ENCODE measurements at regions not wholly inside any gene's neighbourhood (a gene's known extent, or its start where the extent isn't known, plus 50 kb on each side); places are given as distances from the start of the nearest gene placed in this dataset.

GRCh38 chr6:134714679-134715078 is 235.2 kb downstream of the ALDH8A1 start:
- H3K4me1 ChIP-seq, result no peaks in the 10 kb centered on the region
- WGBS (ENCODE audit: missing lambda C conversion rate), result 81% methylated on average over 8 of the region's 8 CpGs
- ATAC-seq, result no peak
- CTCF ChIA-PET, result no interaction called here
- no peak overlapping the region for H3K4me2 ChIP-seq
- no peak for FAIRE-seq
- DNase-seq (ENCODE audit: low read depth in 1 of 2, low spot score in 1 of 2), result no peak
- H3K4me3 ChIP-seq, result no peak overlapping the region
- H3K27ac ChIP-seq, result no peak overlapping the region
- no peaks in the 10 kb centered on the region for H3K9me3 ChIP-seq
- TF ChIP-seq TP53 (CRISPR knock-in tag; IDR thresholded peaks at IDR 0.05) (no peak), RNF2 (IDR thresholded peaks at IDR 0.05; ENCODE audit: borderline replicate concordance, low read depth) (no peak), FOXS1 (CRISPR knock-in tag; IDR thresholded peaks at IDR 0.05) (no peak), USF2 (IDR thresholded peaks at IDR 0.05) (no peak), SMC3 (IDR thresholded peaks at IDR 0.05) (no peak), CEBPB (IDR thresholded peaks at IDR 0.05) (no peak), NFE2L2 (conservative IDR thresholded peaks at IDR 0.05; ENCODE audit: low read length) (no peak), HMGXB4 (CRISPR knock-in tag; IDR thresholded peaks at IDR 0.05; ENCODE audit: borderline replicate concordance) (no peak), KDM1A (IDR thresholded peaks at IDR 0.05; ENCODE audit: low read depth) (no peak), HOXB13 (CRISPR knock-in tag; IDR thresholded peaks at IDR 0.05; ENCODE audit: low read depth) (no peak), KDM5A (IDR thresholded peaks at IDR 0.05) (no peak)
- TF ChIP-seq, protein P1, sequence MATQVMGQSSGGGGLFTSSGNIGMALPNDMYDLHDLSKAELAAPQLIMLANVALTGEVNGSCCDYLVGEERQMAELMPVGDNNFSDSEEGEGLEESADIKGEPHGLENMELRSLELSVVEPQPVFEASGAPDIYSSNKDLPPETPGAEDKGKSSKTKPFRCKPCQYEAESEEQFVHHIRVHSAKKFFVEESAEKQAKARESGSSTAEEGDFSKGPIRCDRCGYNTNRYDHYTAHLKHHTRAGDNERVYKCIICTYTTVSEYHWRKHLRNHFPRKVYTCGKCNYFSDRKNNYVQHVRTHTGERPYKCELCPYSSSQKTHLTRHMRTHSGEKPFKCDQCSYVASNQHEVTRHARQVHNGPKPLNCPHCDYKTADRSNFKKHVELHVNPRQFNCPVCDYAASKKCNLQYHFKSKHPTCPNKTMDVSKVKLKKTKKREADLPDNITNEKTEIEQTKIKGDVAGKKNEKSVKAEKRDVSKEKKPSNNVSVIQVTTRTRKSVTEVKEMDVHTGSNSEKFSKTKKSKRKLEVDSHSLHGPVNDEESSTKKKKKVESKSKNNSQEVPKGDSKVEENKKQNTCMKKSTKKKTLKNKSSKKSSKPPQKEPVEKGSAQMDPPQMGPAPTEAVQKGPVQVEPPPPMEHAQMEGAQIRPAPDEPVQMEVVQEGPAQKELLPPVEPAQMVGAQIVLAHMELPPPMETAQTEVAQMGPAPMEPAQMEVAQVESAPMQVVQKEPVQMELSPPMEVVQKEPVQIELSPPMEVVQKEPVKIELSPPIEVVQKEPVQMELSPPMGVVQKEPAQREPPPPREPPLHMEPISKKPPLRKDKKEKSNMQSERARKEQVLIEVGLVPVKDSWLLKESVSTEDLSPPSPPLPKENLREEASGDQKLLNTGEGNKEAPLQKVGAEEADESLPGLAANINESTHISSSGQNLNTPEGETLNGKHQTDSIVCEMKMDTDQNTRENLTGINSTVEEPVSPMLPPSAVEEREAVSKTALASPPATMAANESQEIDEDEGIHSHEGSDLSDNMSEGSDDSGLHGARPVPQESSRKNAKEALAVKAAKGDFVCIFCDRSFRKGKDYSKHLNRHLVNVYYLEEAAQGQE (IDR thresholded peaks at IDR 0.05), result no peak
- POLR2A ChIA-PET, result no interaction called here

- CTCF ChIA-PET, result no interaction called here
- POLR2A ChIA-PET, result no interaction called here
- ATAC-seq, result no peak
- no peak overlapping the region for H3K4me3 ChIP-seq
- FAIRE-seq, result no peak
- H3K4me2 ChIP-seq, result no peak overlapping the region
- H3K27ac ChIP-seq, result no peak overlapping the region
- DNase-seq (ENCODE audit: low read depth in 1 of 2, low spot score in 1 of 2), result no peak
- TF ChIP-seq MYC (IDR thresholded peaks at IDR 0.05; ENCODE audit: borderline replicate concordance, low read length), result no peak
- TF ChIP-seq ZC3H11A (IDR thresholded peaks at IDR 0.05), result no peak
- TF ChIP-seq RARB (CRISPR knock-in tag; IDR thresholded peaks at IDR 0.05), result no peak
- TF ChIP-seq HOXA7 (CRISPR knock-in tag; IDR thresholded peaks at IDR 0.05), result no peak
- TF ChIP-seq JUNB (IDR thresholded peaks at IDR 0.05), result no peak
- no peak for TF ChIP-seq HOXB5 (CRISPR knock-in tag; IDR thresholded peaks at IDR 0.05)
- TF ChIP-seq SMC3 (IDR thresholded peaks at IDR 0.05), result no peak
- no peaks in the 10 kb centered on the region for H3K4me1 ChIP-seq
- H3K9me3 ChIP-seq, result no peaks in the 10 kb centered on the region
- 76% methylated on average over 4 of the region's 4 CpGs for WGBS (ENCODE audit: missing lambda C conversion rate)
Measured at GRCh38 chr6:134714113-134714512, 235.8 kb downstream of the ALDH8A1 start.

DNA sequence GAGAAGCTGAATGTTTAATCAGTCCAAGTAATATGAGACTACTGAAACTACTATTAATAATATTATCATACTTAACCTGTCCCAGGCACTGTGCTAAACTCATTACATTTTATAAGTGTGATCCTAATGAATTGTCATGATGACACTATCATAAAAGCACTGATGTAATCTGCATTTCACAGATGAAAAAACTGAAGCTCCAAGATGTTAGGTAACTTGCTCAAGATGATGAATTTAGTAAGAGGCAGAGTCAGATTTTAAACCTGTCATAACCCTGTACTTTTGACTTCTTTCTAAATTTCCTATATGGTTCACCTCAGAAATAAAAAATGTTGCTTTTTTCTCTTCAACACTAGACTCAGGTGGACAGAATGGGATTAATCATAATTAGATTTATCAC is 237.6 kb downstream of the ALDH8A1 start:
- FAIRE-seq (no peak), ATAC-seq (no peak), DNase-seq (ENCODE audit: low read depth in 1 of 2, low spot score in 1 of 2) (no peak)
- peaks cover 11% of the 10 kb centered on the region for H3K4me1 ChIP-seq
- no peak overlapping the region for H3K4me3 ChIP-seq
- CTCF ChIA-PET, result interaction anchor here (1.2 kb wide), 1 partner anchor 9 kb away, joined by 3 read pairs; no protein-coding TSS in a partner anchor
- POLR2A ChIA-PET, result no interaction called here
- no peaks in the 10 kb centered on the region for H3K9me3 ChIP-seq
- H3K4me2 ChIP-seq, result no peak overlapping the region
- TF ChIP-seq EHMT2 (IDR thresholded peaks at IDR 0.05; ENCODE audit: low read depth) (no peak), JUN (IDR thresholded peaks at IDR 0.05) (no peak), ZNF302 (CRISPR knock-in tag; IDR thresholded peaks at IDR 0.05) (no peak), FOSB (CRISPR knock-in tag; IDR thresholded peaks at IDR 0.05) (no peak), TP53 (CRISPR knock-in tag; IDR thresholded peaks at IDR 0.05) (no peak), HOXB5 (CRISPR knock-in tag; IDR thresholded peaks at IDR 0.05) (no peak)
- TF ChIP-seq, protein P2, sequence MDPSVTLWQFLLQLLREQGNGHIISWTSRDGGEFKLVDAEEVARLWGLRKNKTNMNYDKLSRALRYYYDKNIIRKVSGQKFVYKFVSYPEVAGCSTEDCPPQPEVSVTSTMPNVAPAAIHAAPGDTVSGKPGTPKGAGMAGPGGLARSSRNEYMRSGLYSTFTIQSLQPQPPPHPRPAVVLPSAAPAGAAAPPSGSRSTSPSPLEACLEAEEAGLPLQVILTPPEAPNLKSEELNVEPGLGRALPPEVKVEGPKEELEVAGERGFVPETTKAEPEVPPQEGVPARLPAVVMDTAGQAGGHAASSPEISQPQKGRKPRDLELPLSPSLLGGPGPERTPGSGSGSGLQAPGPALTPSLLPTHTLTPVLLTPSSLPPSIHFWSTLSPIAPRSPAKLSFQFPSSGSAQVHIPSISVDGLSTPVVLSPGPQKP (IDR thresholded peaks at IDR 0.05; ENCODE audit: low read depth, low read length), result no peak
- no peak overlapping the region for H3K27ac ChIP-seq
